IMR-90 (cell line): ENCODE measurements at regions not wholly inside any gene's neighbourhood (a gene's known extent, or its start where the extent isn't known, plus 50 kb on each side); places are given as distances from the start of the nearest gene placed in this dataset.

Experiments
- FOS ChIP-seq: fragments of 150-350 bp; IDR thresholded peaks from 2 replicates; pipeline ENCODE4 v1.6.1; 2016; ENCODE audit warnings: low read depth, low read length
- TF ChIP-seq, protein P1 (sequence below): fragments of 150-350 bp; IDR thresholded peaks from 2 replicates; pipeline ENCODE4 v1.6.1; 2017; ENCODE audit warnings: mild to moderate bottlenecking, antibody characterized with exemption, low read length, low read depth

DNA sequence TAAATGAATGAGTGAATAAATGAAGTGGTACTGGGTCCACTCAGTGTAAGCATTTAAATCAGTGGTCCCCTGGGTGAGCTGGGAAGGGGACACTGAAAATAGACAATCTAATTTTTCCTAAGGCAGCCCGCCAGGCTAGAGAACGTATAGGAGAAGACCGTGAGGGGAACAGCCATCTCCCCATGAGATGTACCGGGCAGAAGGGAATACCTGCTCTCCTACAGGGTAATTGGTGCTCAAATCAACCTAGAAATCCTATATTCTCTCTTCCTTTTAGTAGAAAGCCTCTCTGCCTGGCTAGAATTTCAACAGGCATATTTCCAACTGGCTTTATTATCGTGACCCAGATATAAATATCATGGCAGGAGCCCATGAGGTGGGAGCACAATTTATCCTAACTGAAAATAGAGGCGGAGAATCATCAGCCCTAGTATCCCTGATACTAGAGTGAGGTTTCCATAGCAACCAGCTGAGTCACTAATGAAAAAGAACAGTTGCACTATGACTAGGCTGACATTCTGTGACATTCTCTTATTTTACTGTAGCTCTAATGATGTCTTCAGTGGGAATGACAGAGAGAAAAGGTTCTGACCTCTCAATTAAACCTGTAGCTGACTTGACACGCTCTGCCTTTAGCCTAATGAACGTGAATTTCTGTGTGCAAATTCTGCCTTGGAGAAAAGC lies 96.5 kb upstream of the CAST start (continued):
- TF ChIP-seq, protein P1, sequence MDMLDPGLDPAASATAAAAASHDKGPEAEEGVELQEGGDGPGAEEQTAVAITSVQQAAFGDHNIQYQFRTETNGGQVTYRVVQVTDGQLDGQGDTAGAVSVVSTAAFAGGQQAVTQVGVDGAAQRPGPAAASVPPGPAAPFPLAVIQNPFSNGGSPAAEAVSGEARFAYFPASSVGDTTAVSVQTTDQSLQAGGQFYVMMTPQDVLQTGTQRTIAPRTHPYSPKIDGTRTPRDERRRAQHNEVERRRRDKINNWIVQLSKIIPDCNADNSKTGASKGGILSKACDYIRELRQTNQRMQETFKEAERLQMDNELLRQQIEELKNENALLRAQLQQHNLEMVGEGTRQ, result no peak
- TF ChIP-seq FOS, result peak; percentile 54; the same call in 1 of the 2 replicates
